GM19025 (cell line): ENCODE measurements at regions not wholly inside any gene's neighbourhood (a gene's known extent, or its start where the extent isn't known, plus 50 kb on each side); places are given as distances from the start of the nearest gene placed in this dataset.

Experiments used
- ATAC-seq: cut with Tn5 transposase; IDR thresholded peaks from one replicate; pipeline ENCODE4 v1.9.1; 2021; ENCODE audit warnings: mild to moderate bottlenecking, low read depth, moderate library complexity; ENCODE audit not compliant: unreplicated experiment

GRCh38 chr4:54541426-54542118 lies 116.2 kb upstream of the KIT start:
- ATAC-seq = no peak

GRCh38 chr4:54542119-54542438 lies 115.7 kb upstream of the KIT start:
- no peak for ATAC-seq

- ATAC-seq = no peak
Observed at GRCh38 chr4:54542540-54543041, 115.2 kb upstream of the KIT start.

- no peak for ATAC-seq
Observed at GRCh38 chr4:54543088-54543795, 114.5 kb upstream of the KIT start.

GRCh38 chr4:54545663-54546424 lies 111.9 kb upstream of the KIT start:
- no peak for ATAC-seq

GRCh38 chr4:54547299-54548097 lies 110.3 kb upstream of the KIT start:
- ATAC-seq = peak; percentile 56

GRCh38 chr4:54548098-54548620 lies 109.6 kb upstream of the KIT start:
- ATAC-seq = no peak

GRCh38 chr4:54548831-54549460 lies 108.8 kb upstream of the KIT start:
- ATAC-seq = no peak

- ATAC-seq = no peak
Observed at GRCh38 chr4:54550395-54551171, 107.2 kb upstream of the KIT start.

GRCh38 chr4:54553001-54553400 lies 104.8 kb upstream of the KIT start:
- no peak for ATAC-seq

GRCh38 chr4:54554339-54554990 lies 103.3 kb upstream of the KIT start:
- no peak for ATAC-seq

- no peak for ATAC-seq
Observed at GRCh38 chr4:54556051-54556450, 101.7 kb upstream of the KIT start.

- ATAC-seq = no peak
Observed at GRCh38 chr4:54556587-54556986, 101.2 kb upstream of the KIT start.

- ATAC-seq = no peak
Observed at GRCh38 chr4:54558889-54559677, 98.7 kb upstream of the KIT start.

- ATAC-seq = no peak
Observed at GRCh38 chr4:54560513-54560912, 97.2 kb upstream of the KIT start.

GRCh38 chr4:54561940-54562339 lies 95.8 kb upstream of the KIT start:
- ATAC-seq = no peak

GRCh38 chr4:54566608-54567007 lies 91.1 kb upstream of the KIT start:
- peak; percentile 88 for ATAC-seq

GRCh38 chr4:54567327-54567726 lies 90.4 kb upstream of the KIT start:
- ATAC-seq = no peak
